Thymus (tissue), 11 donors: ENCODE measurements at regions not wholly inside any gene's neighbourhood (a gene's known extent, or its start where the extent isn't known, plus 50 kb on each side); places are given as distances from the start of the nearest gene placed in this dataset.

ENCODE experiments used
- DNase-seq, 9 donors: peaks; one replicate each; pipeline ENCODE4 v3.0.0-alpha.2; 2013; ENCODE audit warnings: low spot score in 9 of 9, low read depth in 6 of 9, missing footprints in 1 of 9
- H3K27ac ChIP-seq, 2 donors: one replicate each; pipeline ENCODE4 v1.5.1; 2013; ENCODE audit warnings: control low read depth in 1 of 2, low read depth in 1 of 2, low read length in 1 of 2, mild to moderate bottlenecking in 1 of 2, moderate library complexity in 1 of 2
- H3K27me3 ChIP-seq, 2 donors: one replicate each; pipeline ENCODE4 v1.5.1; 2013; ENCODE audit warnings: low read length in 1 of 2; ENCODE audit not compliant: control insufficient read depth in 2 of 2, insufficient read depth in 1 of 2
- H3K36me3 ChIP-seq, 2 donors: one replicate each; pipeline ENCODE4 v1.5.1; 2013; ENCODE audit warnings: low read length in 1 of 2, mild to moderate bottlenecking in 1 of 2, moderate library complexity in 1 of 2; ENCODE audit not compliant: control insufficient read depth in 2 of 2, insufficient read depth in 2 of 2
- H3K4me1 ChIP-seq, 2 donors: one replicate each; pipeline ENCODE4 v1.5.1; 2013; ENCODE audit warnings: low read length in 2 of 2; ENCODE audit not compliant: control insufficient read depth in 2 of 2, insufficient read depth in 2 of 2
- H3K4me3 ChIP-seq, 2 donors: one replicate each; pipeline ENCODE4 v1.5.1; 2013; ENCODE audit warnings: low read length in 2 of 2, control low read depth in 1 of 2, mild to moderate bottlenecking in 1 of 2
- H3K9me3 ChIP-seq, 2 donors: one replicate each; pipeline ENCODE4 v1.5.1; 2013; ENCODE audit warnings: low read length in 1 of 2, mild to moderate bottlenecking in 1 of 2; ENCODE audit not compliant: control insufficient read depth in 2 of 2, insufficient read depth in 1 of 2
- WGBS: extraction: QIAGEN DNeasy Blood & Tissue Kit; methylation state at CpG from one replicate; pipeline ENCODE4 v1.1.7; 2013; 5-methylcytosine and 5-hydroxymethylcytosine counted together
- donor health status: healthy.

DNA sequence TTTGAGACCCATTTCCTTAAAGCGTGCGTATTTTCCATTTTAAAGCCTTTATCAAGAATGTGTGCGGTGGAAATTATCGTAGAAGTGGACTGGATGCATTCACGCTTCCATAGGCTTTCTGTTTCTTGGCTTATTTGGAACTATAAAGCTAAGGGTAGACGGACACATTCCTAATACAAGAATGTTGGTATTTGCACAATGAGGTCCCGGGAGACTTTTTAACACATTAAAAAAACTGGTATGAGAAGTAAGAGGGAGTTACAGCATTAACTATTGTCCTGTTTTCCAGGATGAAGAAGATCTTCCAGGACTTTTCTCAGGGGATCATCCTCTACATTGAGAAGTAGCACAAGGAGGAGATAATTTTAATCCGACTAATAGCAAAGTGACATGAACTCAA, 653.0 kb downstream of the MTRR start:
- no peak for DNase-seq
- 97% methylated on average over 8 of the region's 8 CpGs for WGBS
- Histone ChIP-seq H3K4me3 (no peak overlapping the region), H3K9me3 (no peaks in the 10 kb centered on the region), H3K4me1 (no peaks in the 10 kb centered on the region), H3K27ac (no peak overlapping the region), H3K27me3 (no peaks in the 10 kb centered on the region), H3K36me3 (no peaks in the 10 kb centered on the region)

DNA sequence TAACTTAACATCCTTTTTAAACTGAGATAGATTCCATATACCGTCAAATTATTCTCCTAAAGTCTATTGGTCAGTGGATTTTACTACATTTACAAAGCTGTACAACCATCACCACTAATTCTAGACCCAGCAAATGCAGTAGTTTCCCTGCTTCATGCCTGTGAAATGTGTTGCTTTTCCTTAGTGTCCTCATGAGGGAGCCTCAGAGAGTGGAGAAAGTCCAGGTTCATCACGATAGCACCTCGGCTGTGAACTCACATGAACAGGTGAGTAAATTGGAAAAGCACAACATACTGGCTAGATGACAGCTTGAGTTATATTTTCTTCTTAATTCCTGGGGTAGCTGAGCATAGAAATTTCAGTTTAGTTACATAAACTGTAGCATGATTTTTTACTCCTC, 653.7 kb downstream of the MTRR start:
- DNase-seq = no peak
- 81% methylated on average over 3 of the region's 3 CpGs for WGBS
- Histone ChIP-seq H3K27me3 (no peaks in the 10 kb centered on the region), H3K27ac (no peak overlapping the region), H3K36me3 (no peaks in the 10 kb centered on the region), H3K9me3 (no peaks in the 10 kb centered on the region), H3K4me1 (no peaks in the 10 kb centered on the region), H3K4me3 (no peak overlapping the region)

DNA sequence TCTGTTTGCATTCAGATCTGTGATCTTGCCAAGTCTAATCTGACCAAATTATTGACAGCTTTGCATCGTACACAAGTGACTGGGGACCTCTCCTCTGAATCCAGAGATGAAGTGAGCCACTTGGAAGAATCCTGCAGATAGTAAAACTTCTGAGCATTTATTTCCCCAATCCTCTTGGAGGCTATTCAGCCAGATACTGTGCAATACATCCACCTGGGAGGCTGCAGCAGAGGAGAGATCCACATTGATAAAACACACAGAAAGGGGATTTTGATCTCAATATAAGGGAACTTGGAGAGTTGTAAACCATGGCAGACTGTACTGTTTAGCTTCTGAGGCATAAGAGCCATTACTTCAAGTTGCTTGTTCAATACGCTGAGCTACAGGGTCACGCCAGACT, 654.6 kb downstream of the MTRR start:
- 93% methylated on average over 3 of the region's 3 CpGs for WGBS
- Histone ChIP-seq H3K27me3 (no peaks in the 10 kb centered on the region), H3K9me3 (no peaks in the 10 kb centered on the region), H3K4me1 (no peaks in the 10 kb centered on the region), H3K27ac (no peak overlapping the region), H3K36me3 (no peaks in the 10 kb centered on the region), H3K4me3 (no peak overlapping the region)
- DNase-seq = no peak

DNA sequence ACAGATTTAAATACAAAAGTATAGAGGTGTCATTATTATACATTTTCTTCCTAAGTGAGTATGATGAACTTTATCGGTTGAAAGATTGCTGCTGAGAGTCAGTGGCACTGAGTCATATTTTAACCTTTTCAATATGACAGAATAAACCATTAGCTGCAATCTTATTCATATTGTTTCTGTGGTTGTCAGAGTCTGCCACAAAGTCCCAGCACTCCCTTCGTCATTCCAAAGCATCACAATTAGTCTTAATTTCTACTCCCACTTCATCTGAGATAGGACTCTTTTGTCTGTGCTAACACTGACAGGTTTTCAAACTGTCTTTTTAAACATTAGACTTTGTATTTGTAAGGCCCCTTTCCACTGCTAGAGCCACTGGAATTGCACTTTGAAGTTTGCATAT, 656.9 kb downstream of the MTRR start:
- Histone ChIP-seq H3K9me3 (no peaks in the 10 kb centered on the region), H3K27ac (no peak overlapping the region), H3K27me3 (no peaks in the 10 kb centered on the region), H3K4me1 (no peaks in the 10 kb centered on the region), H3K36me3 (no peaks in the 10 kb centered on the region), H3K4me3 (no peak overlapping the region)
- WGBS = 94% methylated on average over 2 of the region's 2 CpGs
- no peak for DNase-seq

DNA sequence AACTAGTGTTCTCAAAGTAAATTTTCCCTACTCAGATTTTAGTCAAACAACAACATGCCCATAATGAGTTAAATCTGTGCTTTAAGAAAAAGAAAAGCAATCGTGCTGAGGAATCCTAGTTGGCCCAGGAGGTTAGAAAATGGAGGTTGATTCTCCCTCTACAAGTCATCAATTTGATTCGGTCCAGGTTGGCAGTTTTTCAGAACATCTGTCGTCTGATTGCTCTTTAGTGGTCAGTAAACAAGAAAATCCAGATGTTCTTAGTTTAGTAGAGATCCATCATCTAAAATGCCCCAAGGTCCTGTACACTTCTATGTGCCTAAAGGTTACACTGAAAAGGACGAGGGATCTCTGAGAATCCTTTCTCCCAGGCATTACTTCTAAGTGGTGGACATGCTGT, 659.2 kb downstream of the MTRR start:
- Histone ChIP-seq H3K4me3 (no peak overlapping the region), H3K27me3 (no peaks in the 10 kb centered on the region), H3K4me1 (no peaks in the 10 kb centered on the region), H3K36me3 (no peaks in the 10 kb centered on the region), H3K27ac (no peak overlapping the region), H3K9me3 (no peaks in the 10 kb centered on the region)
- WGBS = 74% methylated on average over 4 of the region's 4 CpGs
- no peak for DNase-seq

DNA sequence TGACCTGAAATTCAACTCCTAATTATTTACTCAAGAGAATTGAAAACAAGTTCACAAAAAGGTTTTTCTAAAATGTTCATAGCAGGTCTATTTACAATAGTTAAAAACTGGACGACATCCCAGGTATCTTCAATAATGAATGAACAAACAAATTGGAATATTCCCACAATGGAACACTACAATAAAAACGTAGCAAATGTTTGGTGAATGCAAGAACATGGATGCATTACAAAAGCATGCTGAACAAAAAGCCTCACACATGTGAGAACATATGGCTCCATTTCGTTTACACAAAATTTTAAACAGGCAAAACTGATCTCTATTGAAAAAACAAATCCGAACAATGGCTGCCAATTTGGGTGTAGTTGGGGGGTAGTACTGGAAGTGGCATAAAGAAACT, 669.9 kb downstream of the MTRR start:
- DNase-seq = no peak

DNA sequence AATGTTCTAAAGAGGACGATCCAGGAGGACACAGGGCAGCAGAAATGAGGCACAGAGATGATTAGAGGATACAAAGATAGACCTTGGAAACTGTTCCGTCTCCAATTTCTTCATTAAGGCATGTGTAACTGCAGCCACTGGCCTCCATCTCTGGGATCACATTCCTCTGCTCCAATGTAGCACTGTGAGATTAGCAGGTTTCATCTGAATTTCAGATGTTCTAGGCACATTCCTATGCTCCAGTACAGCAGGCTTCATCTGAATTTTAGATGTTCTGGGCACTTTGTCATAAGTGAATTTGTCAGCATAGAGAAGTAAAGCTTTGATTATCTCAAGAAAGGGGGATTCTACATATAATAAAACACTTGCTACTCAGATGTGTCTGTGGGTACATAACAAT, 671.4 kb downstream of the MTRR start:
- DNase-seq = no peak
- Histone ChIP-seq H3K27ac (no peak overlapping the region), H3K4me1 (no peaks in the 10 kb centered on the region), H3K9me3 (no peaks in the 10 kb centered on the region), H3K4me3 (no peak overlapping the region), H3K36me3 (no peaks in the 10 kb centered on the region), H3K27me3 (no peaks in the 10 kb centered on the region)
- 98% methylated on average over 2 of the region's 2 CpGs for WGBS

More for the DNA sequence above, 669.9 kb downstream of the MTRR start:
- 91% methylated on average over 4 of the region's 4 CpGs for WGBS
- Histone ChIP-seq H3K36me3 (no peaks in the 10 kb centered on the region), H3K9me3 (no peaks in the 10 kb centered on the region), H3K27me3 (no peaks in the 10 kb centered on the region), H3K4me3 (no peak overlapping the region), H3K4me1 (no peaks in the 10 kb centered on the region), H3K27ac (no peak overlapping the region)

DNA sequence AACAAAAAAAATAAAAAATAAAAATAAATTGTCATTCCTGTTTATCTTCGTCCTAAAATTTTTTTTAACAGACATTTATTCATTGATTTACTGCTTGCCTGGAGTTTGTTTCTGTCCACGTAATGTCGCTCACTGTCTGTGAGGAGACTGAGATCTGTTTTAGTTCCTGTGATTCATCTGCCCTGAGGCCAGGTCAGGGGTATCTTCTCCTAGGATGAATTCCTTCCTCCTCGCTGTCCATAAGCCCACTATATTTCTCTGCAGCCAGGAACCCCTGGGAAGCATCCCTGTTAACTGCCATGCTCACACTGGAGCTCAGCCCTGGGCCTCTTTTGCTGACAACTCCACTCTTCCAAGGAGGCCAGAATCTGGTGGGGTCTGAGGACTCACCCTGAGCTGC, 682.0 kb downstream of the MTRR start:
- H3K4me3 ChIP-seq = no peak overlapping the region
- DNase-seq = no peak
- no peaks in the 10 kb centered on the region for H3K36me3 ChIP-seq
- no peaks in the 10 kb centered on the region for H3K4me1 ChIP-seq
- no peaks in the 10 kb centered on the region for H3K27me3 ChIP-seq
- H3K9me3 ChIP-seq = peaks cover 0 to 3% of the 10 kb centered on the region in 2 donors
- 96% methylated on average over 4 of the region's 4 CpGs for WGBS
- no peak overlapping the region for H3K27ac ChIP-seq

DNA sequence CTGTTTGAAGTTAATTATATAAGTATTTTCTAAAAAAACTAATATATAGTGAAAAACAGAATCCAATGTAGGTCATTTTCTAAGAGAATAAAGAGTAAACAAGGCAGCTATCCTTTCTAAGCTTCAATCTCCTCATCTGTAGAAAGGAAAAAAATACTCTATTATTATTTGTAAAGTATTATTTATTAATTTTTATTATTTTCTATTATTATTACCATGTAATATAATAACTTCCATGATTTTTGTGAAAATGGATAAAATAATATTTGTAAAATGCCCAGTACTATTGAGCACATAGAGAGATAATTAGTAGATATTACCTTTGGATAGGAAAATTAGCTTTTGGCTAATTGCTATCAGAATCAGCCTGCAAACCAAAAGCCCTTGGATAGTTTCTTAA, 684.4 kb downstream of the MTRR start:
- H3K27ac ChIP-seq = no peak overlapping the region
- no peak overlapping the region for H3K4me3 ChIP-seq
- no peaks in the 10 kb centered on the region for H3K36me3 ChIP-seq
- H3K4me1 ChIP-seq = no peaks in the 10 kb centered on the region
- no peaks in the 10 kb centered on the region for H3K27me3 ChIP-seq
- peaks cover 0 to 3% of the 10 kb centered on the region in 2 donors for H3K9me3 ChIP-seq
- DNase-seq = no peak

DNA sequence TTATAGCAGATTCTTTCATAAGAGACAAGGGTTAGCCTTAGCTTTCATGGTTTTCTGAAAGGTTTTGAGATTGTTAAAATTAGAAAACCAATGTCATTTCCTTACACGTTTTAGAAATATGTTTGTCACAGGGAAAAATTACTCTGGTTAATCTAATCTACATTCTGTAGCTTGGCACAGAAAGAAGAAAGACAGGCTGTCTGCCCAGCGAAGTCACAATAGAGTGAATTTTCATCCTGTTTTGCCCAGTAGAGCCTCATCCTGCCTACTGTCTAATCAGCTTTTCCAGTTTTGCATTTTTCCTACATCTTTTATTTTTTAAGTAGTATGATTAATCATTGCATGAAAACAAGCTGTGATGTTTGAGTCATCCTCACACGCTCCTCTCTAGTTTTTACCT, 688.8 kb downstream of the MTRR start:
- no peak for DNase-seq
- no peaks in the 10 kb centered on the region for H3K27me3 ChIP-seq
- no peaks in the 10 kb centered on the region for H3K9me3 ChIP-seq
- no peak overlapping the region for H3K4me3 ChIP-seq
- no peaks in the 10 kb centered on the region for H3K4me1 ChIP-seq
- no peak overlapping the region for H3K27ac ChIP-seq
- H3K36me3 ChIP-seq = no peaks in the 10 kb centered on the region
- 58% methylated on average over 3 of the region's 3 CpGs for WGBS
